H1 (cell line): ENCODE measurements at regions not wholly inside any gene's neighbourhood (a gene's known extent, or its start where the extent isn't known, plus 50 kb on each side); places are given as distances from the start of the nearest gene placed in this dataset.

Experiments used
- CTCF ChIA-PET: fragments of 300-600 bp; sonication (Branson Sonifier 250); formaldehyde crosslinking; loops from one replicate; lab custom pipeline; 2021; ENCODE audit not compliant: partially characterized antibody; lab: Charles Lee
- POLR2A ChIA-PET: fragments of 300-600 bp; sonication (Branson Sonifier 250); formaldehyde crosslinking; loops from one replicate; lab custom pipeline; 2021; ENCODE audit warnings: inconsistent platforms; ENCODE audit not compliant: partially characterized antibody; lab: Charles Lee
- DNase-seq, 2 experiments: peaks; one replicate each; pipeline versions ENCODE4 v3.0.0 to v3.0.0-alpha.2; 2010 to 2022; ENCODE audit warnings: low spot score in 2 of 2, low read depth in 1 of 2, mixed read lengths in 1 of 2
- FAIRE-seq: peaks from 2 replicates; lab custom pipeline; 2011; peaks lifted over from hg19 to GRCh38; lab: Jason Lieb, UNC
- H2AFZ ChIP-seq: 2 replicates; pipeline ENCODE4 v1.8.1; 2012; ENCODE audit warnings: low read length, inconsistent platforms
- H2AK5ac ChIP-seq: 2 replicates; pipeline ENCODE4 v1.6.1; 2013; ENCODE audit warnings: low read depth, low read length
- H2BK120ac ChIP-seq: replicated peaks from 2 replicates; pipeline ENCODE3; 2013; ENCODE audit warnings: low read depth, low read length, inconsistent platforms
- H2BK12ac ChIP-seq: 2 replicates; pipeline ENCODE4 v1.6.1; 2013; ENCODE audit warnings: low read depth, low read length
- H2BK15ac ChIP-seq: 2 replicates; pipeline ENCODE4 v1.6.1; 2013; ENCODE audit warnings: low read length
- H2BK20ac ChIP-seq: 2 replicates; pipeline ENCODE4 v1.6.1; 2013; ENCODE audit warnings: low read length
- H2BK5ac ChIP-seq: 2 replicates; pipeline ENCODE4 v1.6.1; 2013; ENCODE audit warnings: low read depth, low read length
- H3K14ac ChIP-seq: 2 replicates; pipeline ENCODE4 v1.6.1; 2013; ENCODE audit warnings: inconsistent platforms; ENCODE audit not compliant: insufficient read length
- H3K18ac ChIP-seq: 2 replicates; pipeline ENCODE4 v1.6.1; 2013; ENCODE audit warnings: low read length; ENCODE audit errors: extremely low read depth
- H3K23ac ChIP-seq: 2 replicates; pipeline ENCODE4 v1.6.1; 2013; ENCODE audit warnings: inconsistent platforms; ENCODE audit not compliant: insufficient read length
- H3K23me2 ChIP-seq: 2 replicates; pipeline ENCODE4 v1.6.1; 2013; ENCODE audit warnings: low read depth, low read length
- H3K27ac ChIP-seq: 2 replicates; pipeline ENCODE4 v1.6.1; 2011; ENCODE audit warnings: low read depth, low read length, inconsistent platforms
- H3K27me3 ChIP-seq, 4 experiments: replicated peaks in 1 of 4; 1 replicate in 1 of 4; 2 replicates in 3 of 4; pipeline versions ENCODE4 v1.6.1 to v1.8.1; 2011 to 2013; ENCODE audit warnings: low read length in 3 of 4, mild to moderate bottlenecking in 3 of 4, inconsistent platforms in 2 of 4, mixed read lengths in 2 of 4, moderate library complexity in 1 of 4; ENCODE audit not compliant: control insufficient read depth in 3 of 4, insufficient read depth in 3 of 4; ENCODE audit errors: extremely low read depth in 1 of 4
- H3K36me3 ChIP-seq, 4 experiments: 2 replicates each; pipeline versions ENCODE4 v1.6.1 to v1.8.1; 2011 to 2013; ENCODE audit warnings: mild to moderate bottlenecking in 4 of 4, low read length in 3 of 4, moderate library complexity in 2 of 4, control low read depth in 1 of 4, inconsistent platforms in 1 of 4; ENCODE audit not compliant: insufficient read depth in 4 of 4, control insufficient read depth in 2 of 4
- H3K4ac ChIP-seq: replicated peaks from 2 replicates; pipeline ENCODE3; 2013; ENCODE audit warnings: low read length, low read depth, mixed read lengths, inconsistent platforms; ENCODE audit not compliant: insufficient read length
- H3K4me1 ChIP-seq, 4 experiments: replicated peaks in 1 of 4; 1 replicate in 1 of 4; 2 replicates in 3 of 4; pipeline versions ENCODE4 v1.6.1 to v1.8.1; 2011 to 2013; ENCODE audit warnings: low read length in 3 of 4, inconsistent platforms in 2 of 4, mixed read lengths in 1 of 4; ENCODE audit not compliant: insufficient read depth in 4 of 4, control insufficient read depth in 3 of 4
- H3K4me2 ChIP-seq, 2 experiments: 2 replicates each; pipeline versions ENCODE4 v1.6.1 to v1.8.1; 2011 to 2013; ENCODE audit warnings: low read depth in 2 of 2, low read length in 2 of 2, control low read depth in 1 of 2, inconsistent platforms in 1 of 2, mild to moderate bottlenecking in 1 of 2; ENCODE audit not compliant: insufficient read depth in 1 of 2
- H3K4me3 ChIP-seq, 4 experiments: fragments of 200-600, 300-600 bp in 1 of 4; sonication (generic), shearing (Covaris generic), sonication (Bioruptor Twin) in 1 of 4; 2 replicates each; pipeline versions ENCODE4 v1.5.1 to v1.8.1; 2011 to 2016; ENCODE audit warnings: low read length in 4 of 4, low read depth in 3 of 4, control low read depth in 2 of 4, inconsistent platforms in 2 of 4, mild to moderate bottlenecking in 2 of 4, mixed read lengths in 1 of 4, moderate library complexity in 1 of 4; ENCODE audit not compliant: insufficient read depth in 2 of 4; ENCODE audit errors: extremely low read depth in 1 of 4
- H3K56ac ChIP-seq: replicated peaks from 2 replicates; pipeline ENCODE3; 2013; ENCODE audit warnings: low read depth, mild to moderate bottlenecking, mixed read lengths, low read length, inconsistent platforms; ENCODE audit not compliant: insufficient read length
- H3K79me1 ChIP-seq: 2 replicates; pipeline ENCODE4 v1.6.1; 2013; ENCODE audit warnings: low read depth, low read length, control low read depth
- H3K79me2 ChIP-seq, 2 experiments: 2 replicates each; pipeline versions ENCODE4 v1.6.1 to v1.8.1; 2012 to 2013; ENCODE audit warnings: low read length in 2 of 2, mild to moderate bottlenecking in 2 of 2, inconsistent platforms in 1 of 2; ENCODE audit not compliant: insufficient read depth in 2 of 2, control insufficient read depth in 1 of 2
- H3K9ac ChIP-seq, 4 experiments: replicated peaks in 1 of 4; 1 replicate in 1 of 4; 2 replicates in 3 of 4; pipeline versions ENCODE4 v1.6.1 to v1.8.1; 2011 to 2013; ENCODE audit warnings: low read depth in 3 of 4, low read length in 3 of 4, control low read depth in 2 of 4, mild to moderate bottlenecking in 2 of 4, moderate library complexity in 2 of 4, inconsistent platforms in 1 of 4; ENCODE audit errors: extremely low read depth in 1 of 4
- H3K9me3 ChIP-seq, 2 experiments: 2 replicates each; pipeline versions ENCODE4 v1.6.1 to v1.8.1; 2012 to 2013; ENCODE audit warnings: mild to moderate bottlenecking in 2 of 2, moderate library complexity in 2 of 2, control low read depth in 1 of 2, inconsistent platforms in 1 of 2, low read depth in 1 of 2, low read length in 1 of 2, mixed read lengths in 1 of 2; ENCODE audit not compliant: insufficient read depth in 2 of 2
- H4K20me1 ChIP-seq, 2 experiments: replicated peaks in 1 of 2; 2 replicates each; pipeline versions ENCODE3 to v1.8.1; 2011 to 2013; ENCODE audit warnings: inconsistent platforms in 2 of 2, low read length in 2 of 2, mild to moderate bottlenecking in 1 of 2; ENCODE audit not compliant: insufficient read depth in 2 of 2, control insufficient read depth in 1 of 2
- H4K5ac ChIP-seq: 2 replicates; pipeline ENCODE4 v1.6.1; 2013; ENCODE audit warnings: low read length, low read depth, mixed read lengths, inconsistent platforms; ENCODE audit not compliant: insufficient read length
- H4K8ac ChIP-seq: 2 replicates; pipeline ENCODE4 v1.8.0; 2013; ENCODE audit warnings: mild to moderate bottlenecking, moderate library complexity, low read length, inconsistent platforms; ENCODE audit not compliant: insufficient read depth; ENCODE audit errors: extremely low read depth
- H4K91ac ChIP-seq: replicated peaks from 2 replicates; pipeline ENCODE3; 2013; ENCODE audit warnings: low read length, mixed read lengths, inconsistent platforms; ENCODE audit not compliant: insufficient read length
- GABPA ChIP-seq: IDR thresholded peaks from 2 replicates; pipeline ENCODE4 v1.6.1; 2011; ENCODE audit warnings: mild to moderate bottlenecking, low read length, moderate library complexity, borderline replicate concordance; ENCODE audit not compliant: insufficient read depth
- JUN ChIP-seq: IDR thresholded peaks from 2 replicates; pipeline ENCODE4 v1.6.1; 2011; ENCODE audit warnings: low read depth, mild to moderate bottlenecking, improper control_type of control experiment, low read length
- KDM4A ChIP-seq: IDR thresholded peaks from one replicate; pipeline ENCODE4 v1.7.1; 2012; ENCODE audit warnings: low read depth, mild to moderate bottlenecking, moderate library complexity, low read length, inconsistent platforms; ENCODE audit not compliant: severe bottlenecking
- MAFK ChIP-seq: IDR thresholded peaks from 2 replicates; pipeline ENCODE4 v1.6.1; 2012; ENCODE audit warnings: low read depth, mild to moderate bottlenecking, improper control_type of control experiment, low read length
- SIX5 ChIP-seq: IDR thresholded peaks from 2 replicates; pipeline ENCODE4 v1.6.1; 2011; ENCODE audit warnings: mild to moderate bottlenecking, low read depth, low read length
- SP1 ChIP-seq: IDR thresholded peaks from 2 replicates; pipeline ENCODE4 v1.6.1; 2011; ENCODE audit warnings: low read depth, low read length
- SP2 ChIP-seq: IDR thresholded peaks from 2 replicates; pipeline ENCODE4 v1.6.1; 2012; ENCODE audit warnings: mild to moderate bottlenecking, low read length, inconsistent platforms
- SUZ12 ChIP-seq: fragments of 200-600 bp; sonication (generic); IDR thresholded peaks from 2 replicates; pipeline ENCODE4 v1.6.1; 2012; ENCODE audit warnings: mild to moderate bottlenecking, inconsistent platforms, low read length, moderate library complexity, mixed read lengths
- WGBS, 2 experiments: shearing (Covaris generic) in 1 of 2; methylation state at CpG; one replicate each; pipeline versions ENCODE4 v1.1.6 to v1.1.7; 2013 to 2015; ENCODE audit warnings: low lambda C conversion rate in 2 of 2, mixed read lengths in 2 of 2, inconsistent platforms in 1 of 2, low coverage in 1 of 2, missing lambda C conversion rate in 1 of 2; ENCODE audit not compliant: insufficient replicate concordance in 2 of 2, insufficient coverage in 1 of 2, insufficient read length in 1 of 2; ENCODE audit errors: extremely low coverage in 1 of 2, missing lambda C conversion rate in 1 of 2; 5-methylcytosine and 5-hydroxymethylcytosine counted together

DNA sequence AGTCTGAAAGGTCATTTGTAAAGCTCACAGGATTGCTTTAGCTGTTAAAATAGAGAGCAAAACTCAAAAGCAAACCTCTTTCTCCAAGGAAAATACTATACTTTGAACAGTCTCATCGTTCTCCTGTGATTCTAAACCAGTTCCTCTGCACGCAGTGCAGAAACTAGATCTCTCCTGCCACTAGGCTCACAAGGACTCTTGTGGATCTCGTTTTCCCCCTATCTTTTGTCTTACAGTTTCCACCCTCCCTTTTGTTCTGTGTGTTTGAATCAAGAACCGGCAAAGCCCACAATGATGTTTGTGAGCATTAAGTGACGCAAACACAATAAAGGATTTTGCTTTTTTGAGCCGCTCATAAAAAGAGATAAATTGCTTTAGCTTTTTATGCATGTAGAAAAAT, 1103.5 kb upstream of the RBFOX1 start:
- POLR2A ChIA-PET = no interaction called here
- Histone ChIP-seq H3K14ac (no peak overlapping the region), H2BK20ac (no peak overlapping the region), H3K4me1 (no peaks in the 10 kb centered on the region; a peak in 1 of 7 replicates), H3K4ac (no peak overlapping the region), H3K23ac (no peak overlapping the region), H3K36me3 (no peaks in the 10 kb centered on the region), H3K79me2 (no peaks in the 10 kb centered on the region), H3K9ac (no peak overlapping the region), H3K23me2 (peaks cover 2% of the 10 kb centered on the region; the same call in 1 of the 2 replicates), H3K4me3 (no peak overlapping the region), H2BK120ac (no peak overlapping the region), H4K91ac (no peak overlapping the region), H3K56ac (no peak overlapping the region), H4K8ac (no peak overlapping the region), H4K20me1 (no peaks in the 10 kb centered on the region), H2AK5ac (no peak overlapping the region), H2BK5ac (no peak overlapping the region), H3K18ac (no peak overlapping the region), H3K27ac (no peak overlapping the region), H2BK12ac (no peak overlapping the region), H3K79me1 (no peaks in the 10 kb centered on the region), H4K5ac (no peak overlapping the region), H3K4me2 (no peak overlapping the region), H3K9me3 (no peaks in the 10 kb centered on the region; a peak in 1 of 4 replicates), H2AFZ (no peak overlapping the region; the same call in 1 of the 2 replicates), H3K27me3 (no peaks in the 10 kb centered on the region), H2BK15ac (no peak overlapping the region)
- DNase-seq = no peak
- FAIRE-seq = peak; percentile 19
- 79% methylated on average over 6 of the region's 6 CpGs; no CpG with 5 or more reads in 1 of the 2 experiments for WGBS, 2 experiments
- CTCF ChIA-PET = interaction anchor here (0.7 to 1.5 kb wide), 2 partner anchors 10 to 25 kb away, joined by 3 read pairs; no protein-coding TSS in a partner anchor
- TF ChIP-seq SIX5 (no peak), SUZ12 (no peak), SP2 (no peak), JUN (no peak), MAFK (no peak), SP1 (no peak), GABPA (no peak), KDM4A (no peak)
